ENCODE measurements at regions not wholly inside any gene's neighbourhood (a gene's known extent, or its start where the extent isn't known, plus 50 kb on each side); places are given as distances from the start of the nearest gene placed in this dataset.

- Histone ChIP-seq H3K4me3 (no peak overlapping the region), H3K27ac (no peak overlapping the region)
- no peak for DNase-seq (ENCODE audit: low spot score)
- TF ChIP-seq, protein P1, sequence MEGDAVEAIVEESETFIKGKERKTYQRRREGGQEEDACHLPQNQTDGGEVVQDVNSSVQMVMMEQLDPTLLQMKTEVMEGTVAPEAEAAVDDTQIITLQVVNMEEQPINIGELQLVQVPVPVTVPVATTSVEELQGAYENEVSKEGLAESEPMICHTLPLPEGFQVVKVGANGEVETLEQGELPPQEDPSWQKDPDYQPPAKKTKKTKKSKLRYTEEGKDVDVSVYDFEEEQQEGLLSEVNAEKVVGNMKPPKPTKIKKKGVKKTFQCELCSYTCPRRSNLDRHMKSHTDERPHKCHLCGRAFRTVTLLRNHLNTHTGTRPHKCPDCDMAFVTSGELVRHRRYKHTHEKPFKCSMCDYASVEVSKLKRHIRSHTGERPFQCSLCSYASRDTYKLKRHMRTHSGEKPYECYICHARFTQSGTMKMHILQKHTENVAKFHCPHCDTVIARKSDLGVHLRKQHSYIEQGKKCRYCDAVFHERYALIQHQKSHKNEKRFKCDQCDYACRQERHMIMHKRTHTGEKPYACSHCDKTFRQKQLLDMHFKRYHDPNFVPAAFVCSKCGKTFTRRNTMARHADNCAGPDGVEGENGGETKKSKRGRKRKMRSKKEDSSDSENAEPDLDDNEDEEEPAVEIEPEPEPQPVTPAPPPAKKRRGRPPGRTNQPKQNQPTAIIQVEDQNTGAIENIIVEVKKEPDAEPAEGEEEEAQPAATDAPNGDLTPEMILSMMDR (IDR thresholded peaks at IDR 0.05): no peak
Measured at GRCh38 chrX:39948582-39948981, 149.2 kb downstream of the BCOR start.

DNA sequence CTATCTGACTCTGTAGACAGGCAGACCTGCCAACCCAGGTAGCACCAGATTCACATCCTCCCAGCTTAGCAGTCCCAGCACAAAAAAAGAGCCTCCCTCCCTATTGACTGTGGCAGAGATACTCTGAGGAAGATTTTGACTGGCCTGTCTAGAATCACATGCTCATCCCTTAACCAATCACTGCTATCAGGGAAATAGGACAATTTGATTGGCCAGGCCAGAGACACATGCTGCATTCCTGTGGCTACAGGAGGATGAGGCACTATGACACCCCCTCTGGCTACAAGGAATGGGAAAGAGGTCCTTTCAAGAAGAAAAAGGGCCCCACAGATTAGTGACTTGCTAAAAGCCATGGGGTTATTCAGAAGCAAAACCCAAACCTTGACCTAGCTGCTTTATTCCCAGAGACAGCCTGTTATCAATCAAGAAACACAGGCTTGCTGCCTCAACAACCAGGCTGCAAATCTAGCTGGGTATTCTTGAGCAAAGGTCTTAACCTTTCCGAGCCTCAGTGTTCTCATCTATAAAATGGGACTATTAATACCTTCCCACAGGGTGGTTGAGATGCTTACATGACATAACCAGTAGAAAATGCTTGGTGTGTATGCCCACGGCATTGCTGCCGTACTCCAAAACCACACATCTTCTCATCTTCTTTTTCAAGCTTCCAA, 147.6 kb downstream of the BCOR start:
- H3K27ac ChIP-seq: no peak overlapping the region
- H3K4me3 ChIP-seq: no peak overlapping the region
- TF ChIP-seq, protein P1 (IDR thresholded peaks at IDR 0.05): no peak
- no peak for DNase-seq (ENCODE audit: low spot score)

DNA sequence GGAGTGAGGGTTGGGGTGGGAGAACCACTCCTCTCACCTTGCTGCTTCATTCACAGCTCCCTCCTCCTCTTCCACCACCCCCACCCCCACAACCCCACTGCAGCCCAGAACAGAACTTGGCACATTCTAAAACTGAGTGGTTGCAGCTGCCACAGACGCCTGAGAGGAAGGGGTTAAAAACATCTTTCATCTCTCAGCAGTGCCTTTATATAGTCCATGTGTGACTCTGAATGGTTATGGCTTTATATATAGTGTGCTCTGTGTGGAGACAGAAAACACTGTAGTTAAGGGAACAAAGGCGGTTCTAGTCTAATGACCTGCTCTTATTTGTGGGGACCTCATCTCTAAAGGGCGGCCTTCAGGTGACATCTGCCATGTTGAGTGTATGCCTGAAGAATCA, 144.8 kb downstream of the BCOR start:
- TF ChIP-seq, protein P1 (IDR thresholded peaks at IDR 0.05): no peak
- DNase-seq (ENCODE audit: low spot score): no peak
- Histone ChIP-seq H3K27ac (no peak overlapping the region), H3K4me3 (no peak overlapping the region)

DNA sequence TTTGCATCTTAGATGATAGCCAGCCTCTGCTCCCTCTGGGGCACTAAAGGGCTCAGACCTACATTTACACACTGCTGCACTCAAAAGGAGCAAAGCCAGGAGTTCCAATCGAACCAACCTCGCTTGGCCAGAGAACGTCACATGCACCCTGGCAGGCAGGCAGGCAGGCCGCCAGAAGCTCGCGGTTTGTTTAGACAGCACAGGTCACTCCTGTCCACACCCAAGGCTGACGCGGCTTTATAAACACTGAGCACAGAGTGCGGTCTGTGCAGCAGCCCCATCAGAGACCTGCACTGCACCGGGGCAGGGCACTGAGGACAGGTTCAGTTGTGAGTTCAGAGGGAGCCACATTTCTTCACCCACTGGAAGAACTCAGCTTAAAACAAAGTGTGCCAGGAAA, 143.9 kb downstream of the BCOR start:
- TF ChIP-seq, protein P1 (IDR thresholded peaks at IDR 0.05): no peak
- H3K27ac ChIP-seq: no peak overlapping the region
- H3K4me3 ChIP-seq: no peak overlapping the region
- no peak for DNase-seq (ENCODE audit: low spot score)

DNA sequence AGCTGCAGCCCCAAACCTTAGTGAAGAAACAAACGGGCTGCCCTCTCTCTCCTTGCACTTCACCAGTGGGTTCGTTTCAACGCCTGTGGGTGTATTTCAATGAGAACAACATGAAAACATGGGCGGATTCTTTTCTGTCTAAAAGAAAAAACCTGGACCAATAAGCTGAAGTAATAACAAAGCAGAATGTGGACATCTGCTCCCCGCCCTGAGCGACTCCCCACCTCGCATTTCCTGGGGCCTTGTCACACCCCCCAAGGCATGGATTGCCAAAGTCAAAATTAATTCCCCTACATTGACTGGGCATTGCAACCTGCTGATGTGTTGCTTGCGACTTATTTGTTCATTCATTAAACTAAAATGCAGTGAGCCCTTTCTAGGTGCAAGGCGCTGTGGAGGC, 142.9 kb downstream of the BCOR start:
- TF ChIP-seq, protein P1 (IDR thresholded peaks at IDR 0.05): no peak
- Histone ChIP-seq H3K4me3 (no peak overlapping the region), H3K27ac (no peak overlapping the region)
- no peak for DNase-seq (ENCODE audit: low spot score)

- H3K4me3 ChIP-seq: no peak overlapping the region
- DNase-seq (ENCODE audit: low spot score): no peak
Measured at GRCh38 chrX:39955625-39956024, 142.1 kb downstream of the BCOR start.

More at GRCh38 chrX:39955625-39956024, 142.1 kb downstream of the BCOR start:
- no peak overlapping the region for H3K27ac ChIP-seq
- TF ChIP-seq, protein P1 (IDR thresholded peaks at IDR 0.05): no peak

Data from coronary artery (tissue), 2 donors.